ENCODE measurements at regions not wholly inside any gene's neighbourhood (a gene's known extent, or its start where the extent isn't known, plus 50 kb on each side); places are given as distances from the start of the nearest gene placed in this dataset.

GRCh38 chr6:155604991-155605390, 149.4 kb upstream of the NOX3 start:
- no peak for TF ChIP-seq JUNB (IDR thresholded peaks at IDR 0.05; ENCODE audit: unreplicated experiment)
- no peak for TF ChIP-seq EZH2 (IDR thresholded peaks at IDR 0.05; ENCODE audit: low read depth, unreplicated experiment)
- no peak for TF ChIP-seq CTCF (conservative IDR thresholded peaks at IDR 0.05; ENCODE audit: low read depth in 2 of 2)
- no peak for TF ChIP-seq POLR2AphosphoS5 (IDR thresholded peaks at IDR 0.05; ENCODE audit: low read depth)
- no peak for TF ChIP-seq EZH2phosphoT487 (IDR thresholded peaks at IDR 0.05; ENCODE audit: unreplicated experiment)
- no peak for TF ChIP-seq CREB1 (CRISPR knock-in tag; IDR thresholded peaks at IDR 0.05; ENCODE audit: low read depth)
- no peak for TF ChIP-seq ZNF331 (CRISPR knock-in tag; IDR thresholded peaks at IDR 0.05; ENCODE audit: low read depth)
- no peak for TF ChIP-seq REST (IDR thresholded peaks at IDR 0.05; ENCODE audit: unreplicated experiment)
- TF ChIP-seq NANOG (IDR thresholded peaks at IDR 0.05; ENCODE audit: borderline replicate concordance) = no peak
- no peak for TF ChIP-seq ZNF462 (CRISPR knock-in tag; IDR thresholded peaks at IDR 0.05)
- no peak for TF ChIP-seq ETS1 (IDR thresholded peaks at IDR 0.05)
- TF ChIP-seq STAT1 (IDR thresholded peaks at IDR 0.05; ENCODE audit: unreplicated experiment) = no peak

Data from GM23338 (cell line).